ENCODE measurements at regions not wholly inside any gene's neighbourhood (a gene's known extent, or its start where the extent isn't known, plus 50 kb on each side); places are given as distances from the start of the nearest gene placed in this dataset.
A peak's percentile ranks its signal among the peaks of the same experiment; 100 is the strongest.
"Not testable (repeated sequence)": the region's sequence is repeated elsewhere in the genome, so short reads cannot be mapped to it uniquely, and the experiment has no call there.

GRCh38 chr6:22129751-22130150 is 167.1 kb downstream of the PRL start:
- no peak for DNase-seq

GRCh38 chr6:22132656-22133055 is 164.2 kb downstream of the PRL start:
- DNase-seq = no peak

- DNase-seq = no peak
These were observed 163.5 kb downstream of the PRL start for GRCh38 chr6:22133357-22133756.

- no peak for DNase-seq
These were observed 162.5 kb downstream of the PRL start for GRCh38 chr6:22134308-22134707.

GRCh38 chr6:22135395-22135794 is 161.4 kb downstream of the PRL start:
- DNase-seq = no peak

GRCh38 chr6:22140736-22141135 is 156.1 kb downstream of the PRL start:
- not testable (repeated sequence) for DNase-seq

GRCh38 chr6:22141241-22141745 is 155.5 kb downstream of the PRL start:
- DNase-seq = no peak

GRCh38 chr6:22142856-22143255 is 154.0 kb downstream of the PRL start:
- DNase-seq = no peak

GRCh38 chr6:22145376-22145775 is 151.5 kb downstream of the PRL start:
- no peak for DNase-seq

- DNase-seq = no peak
These were observed 150.8 kb downstream of the PRL start for GRCh38 chr6:22145823-22146677.

GRCh38 chr6:22146678-22146930 is 150.2 kb downstream of the PRL start:
- no peak for DNase-seq

- no peak for DNase-seq
These were observed 149.7 kb downstream of the PRL start for GRCh38 chr6:22146931-22147701.

GRCh38 chr6:22147921-22148776 is 148.7 kb downstream of the PRL start:
- no peak for DNase-seq

GRCh38 chr6:22149096-22149495 is 147.7 kb downstream of the PRL start:
- no peak for DNase-seq

GRCh38 chr6:22149501-22150367 is 147.1 kb downstream of the PRL start:
- DNase-seq = no peak

- no peak for DNase-seq
These were observed 146.3 kb downstream of the PRL start for GRCh38 chr6:22150368-22151035.

- DNase-seq = no peak
These were observed 144.9 kb downstream of the PRL start for GRCh38 chr6:22151892-22152291.

- no peak for DNase-seq
These were observed 144.0 kb downstream of the PRL start for GRCh38 chr6:22152841-22153240.

GRCh38 chr6:22153384-22154158 is 143.3 kb downstream of the PRL start:
- peak; percentile 87 for DNase-seq

- no peak for DNase-seq
These were observed 141.3 kb downstream of the PRL start for GRCh38 chr6:22155551-22155950.

GRCh38 chr6:22157233-22157632 is 139.6 kb downstream of the PRL start:
- no peak for DNase-seq

All from GF-D8 (cell line).